ENCODE measurements at regions not wholly inside any gene's neighbourhood (a gene's known extent, or its start where the extent isn't known, plus 50 kb on each side); places are given as distances from the start of the nearest gene placed in this dataset.

- H4K91ac ChIP-seq (ENCODE audit: insufficient read length, low read depth, low read length): no peak overlapping the region
- no peak overlapping the region for H2BK5ac ChIP-seq (ENCODE audit: insufficient read length, low read length)
- no peak overlapping the region for H3K18ac ChIP-seq (ENCODE audit: insufficient read length, low read depth, low read length)
- no peak overlapping the region for H3K14ac ChIP-seq (ENCODE audit: insufficient read depth, low read length)
- H3K56ac ChIP-seq (ENCODE audit: insufficient read length, low read depth, low read length): no peak overlapping the region
- no peak overlapping the region for H3T11ph ChIP-seq (ENCODE audit: low read length)
- H2BK15ac ChIP-seq (ENCODE audit: low read depth, low read length): no peak overlapping the region
- H3K79me1 ChIP-seq (ENCODE audit: insufficient read depth, low read depth, low read length, poor library complexity, severe bottlenecking): no peaks in the 10 kb centered on the region
- H3K79me2 ChIP-seq (ENCODE audit: insufficient read depth, low read length): no peaks in the 10 kb centered on the region
- no peak overlapping the region for H3K4me2 ChIP-seq (ENCODE audit: insufficient read depth, insufficient read length, low read length)
- no peak overlapping the region for H2BK120ac ChIP-seq (ENCODE audit: low read depth, low read length, poor library complexity, severe bottlenecking)
- no peak for TF ChIP-seq CTCF (conservative IDR thresholded peaks at IDR 0.05)
- H3K4me1 ChIP-seq (ENCODE audit: insufficient read depth, low read length): no peaks in the 10 kb centered on the region; the same call in 1 of the 2 replicates
- Mint-ChIP-seq H3K4me3 (no peak overlapping the region), H3K36me3 (ENCODE audit: insufficient read depth in 1 of 3, low read depth in 3 of 3) (peaks cover 0 to 20% (median 2%) of the 10 kb centered on the region in 3 experiments; a peak in 2 of 7 replicates), H3K4me1 (peaks cover 30 to 38% of the 10 kb centered on the region in 2 experiments), H3K9me3 (peaks cover 20 to 21% of the 10 kb centered on the region in 2 experiments), H3K27ac (no peak overlapping the region), H3K27me3 (ENCODE audit: low read depth) (peaks cover 12% of the 10 kb centered on the region)
- no peaks in the 10 kb centered on the region for H3K27me3 ChIP-seq (ENCODE audit: insufficient read depth, low read length)
- no peak overlapping the region for H3K4ac ChIP-seq (ENCODE audit: low read depth, low read length)
- no peak for DNase-seq
- no peak overlapping the region for H3K9ac ChIP-seq (ENCODE audit: extremely low read depth, insufficient read length, low read length)
- H3K27ac ChIP-seq (ENCODE audit: insufficient read length, low read depth, low read length): no peak overlapping the region
- no peaks in the 10 kb centered on the region for H4K20me1 ChIP-seq (ENCODE audit: control insufficient read depth, insufficient read depth, insufficient read length)
- no peak overlapping the region for H4K8ac ChIP-seq (replicated peaks; ENCODE audit: insufficient read length, low read depth, low read length)
- H3K9me3 ChIP-seq (ENCODE audit: control insufficient read depth, low read depth, low read length): no peaks in the 10 kb centered on the region
- no peak overlapping the region for H2BK12ac ChIP-seq (ENCODE audit: insufficient read length, low read depth, low read length)
- no CpG with 5 or more reads among the region's 2 CpGs for WGBS (ENCODE audit: extremely low coverage, insufficient read length, low lambda C conversion rate)
- H4K5ac ChIP-seq (ENCODE audit: insufficient read length, low read depth, low read length): no peak overlapping the region
- H2BK20ac ChIP-seq (ENCODE audit: low read depth, low read length, poor library complexity, severe bottlenecking): no peak overlapping the region
- no peaks in the 10 kb centered on the region for H3K23me2 ChIP-seq (ENCODE audit: insufficient read length, low read depth, low read length, poor library complexity, severe bottlenecking)
- no peak overlapping the region for H2AFZ ChIP-seq (ENCODE audit: low read length)
- H3K23ac ChIP-seq (ENCODE audit: insufficient read length, low read depth, low read length): no peak overlapping the region
- no peak overlapping the region for H2AK5ac ChIP-seq (ENCODE audit: insufficient read length, low read length)
Measured at GRCh38 chr19:28285917-28286316, 927.0 kb downstream of the UQCRFS1 start.
